ENCODE measurements at regions not wholly inside any gene's neighbourhood (a gene's known extent, or its start where the extent isn't known, plus 50 kb on each side); places are given as distances from the start of the nearest gene placed in this dataset.

DNA sequence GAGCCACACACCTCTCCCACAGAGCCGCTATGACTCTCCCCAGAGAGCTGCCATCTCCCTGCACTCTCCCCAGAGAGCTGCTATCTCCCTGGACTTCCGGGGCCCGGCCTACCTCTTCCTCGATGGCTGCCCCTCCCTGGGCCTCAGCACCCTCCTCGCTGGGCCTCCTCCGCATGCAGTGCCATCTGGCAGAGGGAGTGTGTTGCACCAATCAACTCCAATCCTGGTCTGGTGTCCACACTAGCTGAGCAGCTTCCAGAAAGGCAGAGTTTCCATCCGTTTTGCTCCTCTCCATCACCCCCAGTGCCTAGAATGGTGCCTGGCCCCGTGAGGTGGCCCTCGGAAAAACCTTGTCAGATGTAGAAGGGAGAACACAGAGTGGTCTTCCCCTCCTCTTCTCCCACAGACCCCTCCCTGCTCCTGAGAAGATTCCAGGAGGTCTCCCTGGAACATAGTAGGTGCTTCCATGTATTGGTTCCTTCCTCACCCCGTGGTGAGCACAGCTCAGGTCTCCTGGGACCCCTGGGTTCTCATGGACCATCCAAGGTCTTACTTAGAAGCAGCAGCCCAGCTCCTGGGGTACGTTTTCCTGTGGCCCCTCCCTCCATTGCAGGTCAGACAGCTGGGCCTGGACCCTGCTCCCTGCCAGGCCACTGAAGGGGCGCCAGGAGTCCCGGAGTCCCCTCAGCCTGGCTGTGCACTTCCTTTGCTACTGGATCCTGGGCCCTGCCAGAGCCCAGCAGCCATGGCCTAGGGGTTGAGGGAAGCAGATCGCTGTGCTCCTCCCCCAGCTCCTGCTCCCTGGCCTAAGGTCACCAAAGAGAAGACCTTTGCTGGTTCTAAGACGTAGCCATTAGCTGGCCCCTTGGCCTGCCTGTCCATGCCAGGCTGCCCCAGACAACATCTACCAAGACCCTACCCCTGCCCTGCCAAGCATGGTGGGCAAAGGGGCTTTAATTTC, 233.8 kb upstream of the GSE1 start:
- H3K36me3 ChIP-seq: no peaks in the 10 kb centered on the region
- no peak for TF ChIP-seq CTCF (IDR thresholded peaks at IDR 0.05)
- DNase-seq: peak in 1 of 6 donors; percentile 63
- intact Hi-C loops (cut with DNase I): no loop called here
- H3K27me3 ChIP-seq: no peaks in the 10 kb centered on the region
- no peak overlapping the region for H3K4me3 ChIP-seq
- FAIRE-seq: no peak
- peaks cover 12 to 14% (median 13%) of the 10 kb centered on the region in 3 donors for H3K4me1 ChIP-seq
- WGBS, 2 donors: 88 to 91% methylated on average over 15 of the region's 15 CpGs
- ATAC-seq: no peak
- no peak overlapping the region for H3K27ac ChIP-seq
- H3K9me3 ChIP-seq: no peaks in the 10 kb centered on the region

- intact Hi-C loops (cut with DNase I): no loop called here
- ATAC-seq (no peak), FAIRE-seq (no peak)
Measured at GRCh38 chr16:85380002-85380395, 233.1 kb upstream of the GSE1 start.

GRCh38 chr16:85380905-85381737, 232.0 kb upstream of the GSE1 start:
- WGBS, 2 donors: 76 to 79% methylated on average over 19 of the region's 19 CpGs
- Histone ChIP-seq H3K36me3 (no peaks in the 10 kb centered on the region), H3K4me3 (no peak overlapping the region), H3K27me3 (no peaks in the 10 kb centered on the region), H3K9me3 (no peaks in the 10 kb centered on the region), H3K4me1 (peaks cover 9 to 11% (median 11%) of the 10 kb centered on the region in 3 donors), H3K27ac (no peak overlapping the region)
- FAIRE-seq (no peak), DNase-seq (no peak), ATAC-seq (no peak)
- intact Hi-C loops (cut with DNase I): no loop called here
- no peak for TF ChIP-seq CTCF (IDR thresholded peaks at IDR 0.05)

More at GRCh38 chr16:85380002-85380395, 233.1 kb upstream of the GSE1 start:
- peak in 1 of 6 donors; percentile 4 for DNase-seq
- H3K27me3 ChIP-seq: no peaks in the 10 kb centered on the region
- no peak overlapping the region for H3K27ac ChIP-seq
- no peak for TF ChIP-seq CTCF (IDR thresholded peaks at IDR 0.05)
- peaks cover 12 to 14% (median 13%) of the 10 kb centered on the region in 3 donors for H3K4me1 ChIP-seq
- no peak overlapping the region for H3K4me3 ChIP-seq
- no peaks in the 10 kb centered on the region for H3K36me3 ChIP-seq
- 46 to 64% methylated on average over 2 of the region's 2 CpGs for WGBS, 2 donors
- H3K9me3 ChIP-seq: no peaks in the 10 kb centered on the region

- H3K4me3 ChIP-seq: no peak overlapping the region
- peaks cover under 1 to 3% (median 2%) of the 10 kb centered on the region in 3 donors for H3K4me1 ChIP-seq
- no peaks in the 10 kb centered on the region for H3K27me3 ChIP-seq
- ATAC-seq (peak in 2 of 4 donors; percentile 6 to 10), DNase-seq (peak in 2 of 6 donors; percentile 25 to 57), FAIRE-seq (no peak)
- no peaks in the 10 kb centered on the region for H3K36me3 ChIP-seq
- no peak overlapping the region for H3K27ac ChIP-seq
- 79 to 82% methylated on average over 26 of the region's 26 CpGs for WGBS, 2 donors
- H3K9me3 ChIP-seq: no peaks in the 10 kb centered on the region
- intact Hi-C loops (cut with DNase I): no loop called here
- TF ChIP-seq CTCF (IDR thresholded peaks at IDR 0.05): no peak
Measured at GRCh38 chr16:85381738-85382592, 231.2 kb upstream of the GSE1 start.

All from pancreas (tissue), 10 donors.